ENCODE measurements at regions not wholly inside any gene's neighbourhood (a gene's known extent, or its start where the extent isn't known, plus 50 kb on each side); places are given as distances from the start of the nearest gene placed in this dataset.
"Not testable (repeated sequence)": the region's sequence is repeated elsewhere in the genome, so short reads cannot be mapped to it uniquely, and the experiment has no call there.

DNA sequence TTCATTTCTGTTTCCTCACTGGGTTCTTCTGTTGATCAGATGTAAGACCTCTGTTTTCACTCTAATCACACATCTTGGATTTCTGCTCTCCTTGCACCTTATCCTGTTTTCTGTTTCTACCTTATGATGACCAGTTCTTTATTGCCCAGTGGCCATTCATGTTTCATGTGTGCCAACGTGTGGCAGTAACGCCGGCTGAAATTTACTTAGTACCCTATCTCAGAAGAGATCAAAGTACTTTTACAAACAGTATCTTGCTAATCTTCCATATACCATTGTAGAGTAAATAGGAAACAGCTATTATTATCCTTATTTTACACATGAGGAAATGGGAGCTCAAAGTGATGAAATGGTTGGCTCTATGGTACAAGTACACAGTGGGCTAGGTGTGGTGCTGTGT, 74.0 kb downstream of the GATA3 start:
- DNase-seq (ENCODE audit: missing footprints) (no peak), ATAC-seq (no peak)
- intact Hi-C loops (cut with DNase I) = no loop called here

DNA sequence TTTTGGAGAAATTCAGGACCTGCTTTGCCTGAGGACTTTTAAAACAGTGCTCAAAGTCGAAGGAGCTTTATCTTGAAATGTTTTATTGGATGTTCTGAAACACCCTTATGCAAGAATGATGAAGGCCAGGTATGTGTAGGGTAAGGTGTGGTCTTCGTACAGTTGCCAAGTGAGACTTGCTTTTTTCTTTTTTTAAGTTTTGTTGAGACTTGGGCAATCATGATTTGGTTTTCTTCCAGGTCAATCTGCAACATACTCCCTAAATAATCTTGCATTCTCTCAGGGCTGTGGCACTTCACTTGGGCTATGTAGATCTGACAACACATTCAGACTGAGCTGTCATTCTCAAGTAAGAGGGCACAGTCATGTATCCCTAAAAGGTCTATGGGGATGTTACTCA, 75.0 kb downstream of the GATA3 start:
- intact Hi-C loops (cut with DNase I) = no loop called here
- ATAC-seq = no peak
- no peak for DNase-seq (ENCODE audit: missing footprints)

DNA sequence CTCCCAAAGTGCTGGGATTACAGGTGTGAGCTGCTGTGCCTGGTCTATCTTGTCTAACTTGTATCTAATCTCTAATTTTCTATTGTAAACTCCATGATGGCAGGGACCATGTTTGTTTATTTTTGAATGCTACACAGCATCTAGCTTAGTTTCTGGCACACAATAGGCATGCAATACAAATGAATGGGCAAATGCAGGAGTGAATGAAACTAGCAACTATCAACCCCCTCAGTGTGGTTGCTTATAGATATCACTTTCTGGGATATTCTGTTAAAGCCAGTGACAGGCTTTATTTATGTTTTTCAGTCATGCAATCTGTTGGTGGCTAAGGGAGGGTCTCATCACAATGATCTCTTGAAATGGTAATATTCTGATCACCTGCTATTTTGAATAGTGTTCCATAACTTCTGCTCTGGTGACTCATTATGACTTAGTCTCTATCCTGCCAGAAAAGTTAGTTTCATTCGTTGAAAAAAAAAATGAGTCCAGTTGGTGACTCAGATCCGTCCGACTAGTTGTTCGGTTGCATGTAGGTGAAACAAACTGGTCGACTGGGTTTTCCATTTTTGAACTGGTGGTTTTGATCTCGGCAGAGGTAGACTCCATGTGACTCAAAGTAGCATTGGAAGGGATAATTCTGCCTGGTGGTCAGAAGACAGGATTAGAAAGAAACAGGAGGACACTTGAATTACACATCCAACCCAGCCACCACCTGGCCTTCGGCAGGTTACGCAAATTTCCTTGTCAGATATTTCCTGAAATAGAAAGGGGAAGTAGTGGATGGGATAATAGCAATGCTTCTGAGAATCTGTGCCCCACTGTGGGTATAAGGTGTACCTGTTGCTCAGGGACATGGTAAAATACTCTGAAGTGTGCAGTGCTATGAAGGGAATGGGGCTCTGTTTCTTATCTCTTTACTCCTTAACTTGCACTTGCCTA, 76.8 kb downstream of the GATA3 start:
- DNase-seq (ENCODE audit: missing footprints) = no peak
- ATAC-seq = no peak
- intact Hi-C loops (cut with DNase I) = no loop called here

DNA sequence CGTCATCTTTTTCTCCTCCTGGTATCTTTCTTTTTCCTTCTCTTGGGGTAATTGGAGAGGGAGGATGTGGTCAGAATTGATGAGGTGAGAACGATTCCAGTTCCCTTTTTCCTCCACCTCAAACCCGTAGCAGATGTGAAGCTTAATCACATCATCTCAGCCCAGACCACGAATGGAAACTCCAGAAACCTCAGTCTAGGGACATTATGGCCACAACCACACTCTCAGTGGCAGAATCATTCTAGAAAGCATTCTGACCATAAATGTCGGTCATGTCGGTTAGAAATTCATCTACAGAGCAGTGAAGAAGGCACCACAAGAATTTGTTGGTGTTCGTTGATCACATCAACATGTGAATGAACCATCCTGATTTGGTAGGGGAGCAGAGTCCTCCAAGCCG, 78.7 kb downstream of the GATA3 start:
- ATAC-seq (no peak), DNase-seq (ENCODE audit: missing footprints) (no peak)
- intact Hi-C loops (cut with DNase I) = no loop called here

DNA sequence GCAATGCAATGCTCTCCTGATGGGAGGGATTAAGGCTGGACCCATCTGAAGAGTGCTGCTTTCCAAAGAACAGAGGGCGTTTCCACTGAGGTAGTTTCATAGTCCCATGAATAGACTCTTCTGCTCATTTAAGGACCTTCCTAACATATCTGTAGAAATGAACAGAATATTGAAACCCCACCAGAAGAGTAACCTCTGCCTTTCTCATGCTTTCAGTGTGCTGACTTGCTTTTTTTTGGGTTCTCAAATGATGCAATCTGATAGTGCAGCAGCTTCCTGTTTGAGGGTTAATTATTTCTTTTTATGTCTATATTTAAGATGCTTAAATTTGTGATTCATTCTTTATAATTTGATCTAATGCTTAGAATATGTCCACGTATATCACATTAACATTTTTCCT, 82.2 kb downstream of the GATA3 start:
- intact Hi-C loops (cut with DNase I) = no loop called here
- ATAC-seq (no peak), DNase-seq (ENCODE audit: missing footprints) (no peak)

DNA sequence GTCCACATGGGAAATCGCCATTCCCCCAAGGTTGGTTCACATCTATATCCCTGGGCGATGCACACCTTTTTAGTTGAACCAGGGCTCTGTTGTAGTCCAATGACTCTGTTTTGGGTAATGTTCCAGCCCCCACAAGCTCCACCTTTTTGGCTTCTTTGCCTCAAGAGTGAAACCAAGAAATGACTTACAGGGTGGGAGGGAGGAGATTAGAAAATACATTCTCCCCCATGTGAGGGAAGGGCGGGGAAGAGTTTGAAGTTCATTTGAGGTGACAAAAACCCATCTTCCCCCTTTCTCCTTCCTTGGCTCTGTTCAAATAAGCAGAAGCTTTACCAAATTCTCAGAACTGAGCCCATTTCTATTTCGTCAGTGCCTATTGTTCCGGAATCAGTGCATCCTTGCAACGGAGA, 82.8 kb downstream of the GATA3 start:
- ATAC-seq = no peak

DNA sequence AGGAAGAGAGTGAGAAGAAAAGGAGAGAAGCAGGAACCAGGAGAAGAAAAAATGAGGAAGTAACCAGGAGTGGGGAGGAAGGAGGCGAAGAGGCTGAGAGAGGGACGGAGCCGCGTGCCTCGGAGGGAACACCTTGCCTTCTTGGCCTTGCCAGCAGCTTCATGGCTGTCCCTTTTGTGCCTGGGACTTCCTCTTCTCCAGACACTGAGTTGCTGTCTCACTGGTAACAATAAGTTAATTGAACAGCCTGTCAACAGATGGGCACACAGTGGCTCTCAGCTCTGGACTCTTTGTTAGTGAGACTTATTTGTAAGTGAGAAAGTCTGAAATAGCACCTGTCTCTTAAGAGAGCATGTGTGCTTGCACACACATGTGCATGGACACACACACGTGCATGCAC, 83.2 kb downstream of the GATA3 start:
- no peak for DNase-seq (ENCODE audit: missing footprints)
- ATAC-seq = no peak
- intact Hi-C loops (cut with DNase I) = no loop called here

More for the DNA sequence above, 82.8 kb downstream of the GATA3 start:
- intact Hi-C loops (cut with DNase I) = no loop called here
- no peak for DNase-seq (ENCODE audit: missing footprints)

DNA sequence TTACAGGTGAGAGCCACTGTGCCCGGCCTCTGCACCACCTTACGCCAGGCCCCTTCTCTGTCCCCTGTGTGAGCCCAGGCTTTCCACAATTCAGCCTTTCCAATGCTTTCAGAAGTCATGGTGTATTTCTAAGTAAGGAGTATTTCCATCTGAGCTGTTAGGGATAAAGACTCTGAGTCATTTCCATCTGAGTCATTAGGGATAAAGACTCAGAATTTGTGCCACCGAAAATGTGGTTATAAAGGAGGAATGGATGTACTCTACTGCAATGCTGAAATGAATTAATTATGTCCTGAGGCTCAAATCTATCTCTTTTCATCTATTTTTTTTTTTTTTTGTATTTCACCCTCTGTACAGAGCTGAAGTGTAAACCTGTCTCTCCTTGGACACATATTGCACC, 84.0 kb downstream of the GATA3 start:
- ATAC-seq = no peak
- no peak for DNase-seq (ENCODE audit: missing footprints)
- intact Hi-C loops (cut with DNase I) = no loop called here

DNA sequence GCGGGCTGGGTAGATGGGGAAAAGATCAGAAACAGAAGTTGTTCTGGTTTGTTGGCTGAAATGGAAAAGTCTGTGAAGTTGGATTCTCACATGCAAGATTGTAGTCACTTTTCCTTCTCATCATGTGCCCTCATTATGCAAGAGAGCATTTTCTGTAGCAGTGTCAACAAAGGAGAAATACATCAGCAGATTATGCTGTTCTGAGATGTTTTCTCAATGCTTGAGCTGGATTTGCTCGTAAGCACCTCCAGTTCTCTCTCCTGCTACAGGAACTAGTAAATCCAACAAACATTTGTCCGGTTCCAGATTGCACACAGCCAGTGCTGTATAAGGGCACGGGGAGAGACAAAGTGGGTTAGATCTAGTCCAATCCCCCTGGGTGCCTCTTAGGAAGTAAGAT, 90.0 kb downstream of the GATA3 start:
- intact Hi-C loops (cut with DNase I) = no loop called here
- ATAC-seq (no peak), DNase-seq (ENCODE audit: missing footprints) (no peak)

DNA sequence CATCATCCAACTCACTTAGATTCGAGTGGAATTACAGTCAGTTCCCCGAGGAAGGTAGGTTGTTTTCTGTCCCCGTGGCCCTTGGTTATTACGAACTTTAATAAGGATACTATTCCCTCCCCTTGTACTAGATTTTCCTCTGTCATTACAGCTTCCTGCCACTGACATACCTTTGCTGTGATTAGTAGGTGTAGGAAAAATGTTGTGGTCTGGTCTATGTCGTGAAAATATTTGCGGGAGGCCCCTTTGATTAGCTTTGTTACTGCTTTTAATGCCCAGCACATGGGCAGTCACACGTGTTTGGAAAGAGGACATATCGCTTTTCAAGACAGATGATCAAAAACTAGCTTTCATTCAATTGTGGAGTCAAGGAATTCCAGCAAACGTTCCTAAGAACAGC, 92.2 kb downstream of the GATA3 start:
- intact Hi-C loops (cut with DNase I) = no loop called here
- no peak for ATAC-seq
- no peak for DNase-seq (ENCODE audit: missing footprints)

DNA sequence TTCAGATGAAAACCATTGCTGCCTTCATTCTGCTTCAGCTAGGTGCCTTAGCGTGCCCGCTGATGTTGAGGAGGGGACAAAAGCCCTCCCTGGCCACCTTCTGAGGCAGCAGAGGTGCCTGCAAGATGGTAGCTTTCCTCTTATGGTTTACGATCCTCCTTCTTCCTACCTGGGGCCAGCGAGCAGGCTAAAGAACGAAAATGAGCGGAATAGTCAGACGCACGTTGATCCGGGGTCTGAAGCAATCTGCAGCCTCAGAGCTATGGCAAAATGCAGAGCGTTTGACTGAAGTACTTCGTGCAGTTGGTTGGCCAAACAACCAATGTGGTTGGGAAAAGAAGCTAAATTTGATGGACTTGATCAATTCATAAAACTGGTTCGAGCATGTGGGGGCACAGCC, 95.5 kb downstream of the GATA3 start:
- intact Hi-C loops (cut with DNase I) = no loop called here
- ATAC-seq = no peak
- DNase-seq (ENCODE audit: missing footprints) = no peak

DNA sequence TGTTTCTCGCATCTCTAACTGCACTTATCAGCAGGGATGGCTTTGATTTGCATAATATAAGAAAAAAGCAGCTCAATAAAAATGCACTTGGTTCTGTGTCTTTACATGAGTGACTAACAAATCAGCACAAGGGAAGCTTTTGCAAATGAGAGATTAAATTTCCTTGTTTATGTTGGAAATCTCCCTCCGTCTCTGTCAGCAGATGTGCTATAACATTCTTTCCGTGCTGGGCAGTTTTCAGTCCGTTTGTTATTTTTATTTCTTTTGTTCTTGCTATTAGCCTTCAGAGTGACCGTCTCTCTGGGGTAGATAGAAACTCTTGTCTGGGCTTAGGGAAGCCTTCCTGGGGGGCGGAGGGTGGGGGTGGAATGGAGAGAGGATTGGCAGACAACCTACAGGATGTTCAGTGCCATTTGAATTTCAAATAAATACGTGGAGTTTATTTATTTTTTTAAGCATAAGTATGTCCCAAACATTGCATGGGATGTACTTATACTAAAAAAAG, 96.0 kb downstream of the GATA3 start:
- DNase-seq (ENCODE audit: missing footprints) (no peak), ATAC-seq (no peak)
- intact Hi-C loops (cut with DNase I) = no loop called here

DNA sequence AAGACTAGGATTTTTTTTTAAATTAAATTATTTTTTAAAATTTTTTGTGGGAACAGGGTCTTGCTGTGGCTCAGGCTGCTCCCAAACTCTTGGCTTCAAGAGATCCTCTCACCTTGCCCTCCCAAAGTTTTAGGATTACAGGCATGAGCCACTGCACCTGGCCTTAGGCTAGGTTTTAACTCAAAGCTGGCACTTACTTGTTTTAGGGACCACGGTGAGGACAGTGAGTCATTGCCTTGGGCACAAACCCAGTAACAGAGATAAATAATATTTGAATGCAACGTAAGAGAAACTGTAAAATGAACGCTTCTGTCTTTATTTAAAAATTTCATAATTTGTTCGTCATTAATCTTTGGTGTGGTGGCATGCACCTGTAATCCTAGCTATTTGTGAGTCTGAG, 96.6 kb downstream of the GATA3 start:
- no peak for ATAC-seq
- DNase-seq (ENCODE audit: missing footprints) = no peak

DNA sequence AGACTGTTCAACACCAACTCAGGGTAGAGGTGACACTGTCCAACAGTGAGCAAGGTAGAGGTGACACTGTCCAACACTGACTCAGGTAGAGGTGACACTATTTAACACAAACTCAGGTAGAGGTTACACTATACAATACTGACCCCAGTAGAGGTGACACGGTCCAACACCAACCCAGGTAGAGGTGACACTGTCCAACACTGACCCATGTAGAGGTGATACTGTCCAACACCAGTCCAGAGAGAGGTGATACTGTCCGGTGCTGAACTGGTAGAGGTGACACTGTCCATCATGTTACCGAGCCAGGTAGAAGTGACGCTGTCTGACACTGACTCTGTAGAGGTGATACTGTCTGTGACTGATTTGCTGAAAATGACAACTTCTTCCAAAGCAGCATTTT, 102.4 kb downstream of the GATA3 start:
- no peak for ATAC-seq
- intact Hi-C loops (cut with DNase I) = no loop called here
- no peak for DNase-seq (ENCODE audit: missing footprints)

More for the DNA sequence above, 96.6 kb downstream of the GATA3 start:
- intact Hi-C loops (cut with DNase I) = no loop called here

DNA sequence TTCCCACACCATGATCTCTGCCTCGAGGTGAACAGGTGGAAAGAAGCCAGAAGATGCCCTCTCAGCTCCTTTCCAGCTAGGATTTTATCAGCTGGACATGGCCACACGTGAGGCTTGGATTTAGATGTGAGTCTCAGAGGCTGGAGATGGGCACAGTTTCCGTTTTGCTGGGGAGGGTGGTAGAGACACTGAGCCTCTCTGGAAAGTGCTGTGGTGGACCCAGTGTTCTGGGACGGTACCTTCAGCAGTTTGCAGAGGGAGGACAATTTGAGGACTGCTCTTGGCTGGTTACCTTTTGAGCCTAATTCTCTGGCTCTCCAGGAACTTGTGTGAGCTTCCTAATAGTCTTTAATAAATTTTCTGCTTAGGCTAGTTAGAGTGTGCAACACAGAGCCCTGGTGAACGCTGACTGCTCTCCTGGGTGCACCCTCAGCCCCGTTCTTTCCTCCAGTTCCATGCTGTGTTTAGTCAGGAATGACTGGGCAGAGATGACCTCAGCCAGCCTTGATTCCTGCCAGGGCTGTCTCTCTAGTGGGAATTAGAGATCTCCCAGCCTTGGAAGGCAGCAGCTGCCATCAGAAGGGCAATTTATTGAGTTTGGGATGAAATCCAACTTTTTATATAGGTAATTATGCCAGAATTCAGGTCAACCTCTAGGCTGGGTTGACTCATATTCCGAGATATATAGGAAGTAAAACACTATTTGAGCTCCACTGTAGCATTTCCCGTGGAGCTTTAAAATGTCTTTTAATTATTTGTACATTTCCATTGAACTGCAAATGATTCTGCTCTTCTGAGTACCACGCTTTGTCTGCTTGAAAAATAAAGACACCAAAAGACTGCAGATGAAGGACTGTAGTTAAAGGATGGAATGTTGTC, 103.9 kb downstream of the GATA3 start:
- ATAC-seq = no peak
- intact Hi-C loops (cut with DNase I) = no loop called here

DNA sequence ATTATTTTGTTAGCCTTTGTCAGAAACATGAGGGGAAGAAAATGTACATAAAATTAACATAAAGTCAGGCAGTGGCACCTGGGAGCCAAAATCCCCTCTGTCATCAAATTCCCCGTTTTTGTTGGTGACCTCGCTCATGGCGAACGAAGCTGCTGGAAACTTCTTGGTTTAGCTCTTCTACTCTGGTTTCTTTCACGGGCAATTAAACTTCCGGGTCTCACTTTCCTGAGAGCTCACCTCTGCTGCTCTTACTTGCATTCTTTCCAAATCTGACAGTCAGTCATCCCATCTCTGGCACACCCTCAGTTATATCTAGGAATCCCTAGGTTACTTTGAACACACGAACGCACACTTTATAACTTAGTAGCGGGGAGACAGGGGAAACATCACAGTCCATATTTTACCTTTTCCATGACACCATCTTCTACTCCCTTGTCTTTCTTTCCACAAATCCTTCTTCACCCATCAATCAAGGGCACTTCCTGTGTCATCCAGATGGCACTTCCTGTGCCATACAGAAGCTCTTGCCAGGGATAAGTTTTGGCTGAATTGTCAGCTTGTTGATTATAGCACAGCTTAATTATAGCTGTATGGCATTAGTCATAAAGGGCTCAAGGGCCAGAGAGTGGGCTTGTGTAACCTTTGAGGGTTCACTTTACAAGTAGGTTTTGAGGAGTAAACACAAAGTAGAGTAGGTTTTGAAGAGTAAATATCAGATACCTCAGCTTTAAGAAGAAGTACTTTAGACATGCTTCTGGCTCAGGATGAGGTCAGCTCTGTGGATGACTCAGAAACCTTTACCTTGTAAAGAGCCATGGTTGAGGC, 105.1 kb downstream of the GATA3 start:
- ATAC-seq (no peak), DNase-seq (ENCODE audit: missing footprints) (no peak)
- intact Hi-C loops (cut with DNase I) = no loop called here

More for the DNA sequence above, 103.9 kb downstream of the GATA3 start:
- DNase-seq (ENCODE audit: missing footprints) = no peak

DNA sequence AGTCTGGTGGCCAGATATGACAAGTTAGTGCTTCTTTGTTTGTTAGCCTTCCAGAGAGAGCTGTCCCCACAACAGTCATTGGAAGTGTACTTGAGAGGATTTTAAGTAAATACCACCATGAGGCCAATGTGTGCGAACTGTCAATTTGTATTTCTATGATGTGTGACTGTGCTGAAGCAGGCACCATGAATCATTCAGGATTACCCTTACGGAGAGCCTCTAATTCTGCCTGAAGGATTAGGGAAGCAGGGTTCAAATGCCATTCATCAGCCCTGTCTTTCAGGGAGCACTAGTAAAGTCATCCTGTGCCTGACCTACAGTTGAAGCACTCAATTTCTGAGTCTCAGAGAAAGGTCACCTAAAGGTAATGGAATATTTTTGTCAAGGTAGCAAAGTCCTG, 109.3 kb downstream of the GATA3 start:
- DNase-seq (ENCODE audit: missing footprints) = no peak
- intact Hi-C loops (cut with DNase I) = no loop called here
- ATAC-seq = no peak

DNA sequence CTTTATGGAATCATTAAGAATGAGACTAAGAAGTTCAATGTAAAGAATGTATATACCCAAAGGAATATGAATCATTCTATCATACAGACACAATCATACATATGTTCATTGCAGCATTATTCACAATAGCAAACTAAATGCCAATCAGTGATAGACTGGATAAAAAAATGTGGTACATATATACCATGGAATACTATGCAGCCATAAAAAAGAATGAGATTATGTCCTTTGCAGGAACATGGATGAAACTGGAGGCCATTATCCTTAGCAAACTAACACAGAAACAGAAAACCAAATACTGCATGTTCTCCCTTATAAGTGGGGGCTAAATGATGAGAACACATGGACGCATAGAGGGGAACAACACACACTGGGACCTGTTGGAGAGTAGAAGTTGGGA, 110.2 kb downstream of the GATA3 start:
- ATAC-seq; intact Hi-C loops (cut with DNase I); DNase-seq (ENCODE audit: missing footprints): not testable (repeated sequence)

DNA sequence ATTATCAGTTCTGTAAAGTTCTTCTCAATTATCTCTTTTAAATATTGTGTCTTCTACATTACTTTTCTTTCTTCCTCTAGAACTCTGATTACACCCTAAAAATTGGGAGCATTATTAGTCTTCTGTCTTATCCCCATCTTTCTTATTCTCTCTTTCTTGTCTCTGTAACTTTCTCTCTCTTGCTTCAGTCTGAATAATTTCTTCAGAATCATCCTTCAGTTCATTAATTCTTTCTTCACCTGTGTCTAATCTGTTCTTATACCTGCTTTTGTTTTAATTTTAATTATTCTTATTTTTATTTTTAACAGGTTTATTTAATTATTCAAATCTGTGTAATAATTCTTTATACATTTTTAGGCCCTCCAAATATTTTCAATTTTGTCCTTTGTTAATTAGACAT, 114.3 kb downstream of the GATA3 start:
- intact Hi-C loops (cut with DNase I) = no loop called here
- DNase-seq (ENCODE audit: missing footprints) (no peak), ATAC-seq (no peak)

Data from Right ventricle myocardium inferior (tissue), 1 donor.